ENCODE measurements at regions not wholly inside any gene's neighbourhood (a gene's known extent, or its start where the extent isn't known, plus 50 kb on each side); places are given as distances from the start of the nearest gene placed in this dataset.

DNA sequence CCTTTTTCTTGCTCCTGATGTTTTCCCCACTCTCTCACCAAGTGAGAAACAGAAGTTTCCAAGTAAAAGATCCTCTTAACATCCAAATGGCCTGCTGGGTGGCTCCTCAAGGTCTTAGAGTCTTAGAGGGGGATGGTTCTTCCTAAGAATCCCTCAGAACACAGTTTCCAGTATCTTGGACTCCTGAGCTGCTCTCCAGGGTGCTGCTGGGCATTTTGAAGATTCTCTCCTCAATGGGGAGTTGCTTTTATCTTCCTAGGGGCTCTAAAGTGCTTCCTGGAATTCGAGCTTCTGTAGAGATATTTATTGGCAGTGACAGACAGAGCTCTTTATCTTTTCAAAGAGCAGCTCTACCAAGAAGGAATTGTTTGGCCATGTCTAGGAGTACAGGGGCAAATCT is 70.8 kb upstream of the SLC35B3 start:
- WGBS, 2 experiments (ENCODE audit: extremely low coverage in 2 of 2, insufficient read length in 1 of 2) = no CpG with 5 or more reads among the region's 1 CpG
- ATAC-seq (ENCODE audit: low read depth) = no peak
- Histone ChIP-seq H4K8ac (ENCODE audit: low read depth in 2 of 2, low read length in 2 of 2) (no peak overlapping the region), H3K9me1 (ENCODE audit: insufficient read depth, low read length) (no peaks in the 10 kb centered on the region), H2BK120ac (ENCODE audit: low read depth, low read length) (no peak overlapping the region), H3K23ac (ENCODE audit: low read depth, low read length) (no peak overlapping the region), H2AK5ac (ENCODE audit: low read depth, low read length) (no peak overlapping the region), H2AK9ac (replicated peaks; ENCODE audit: low read depth, low read length, poor library complexity) (no peak overlapping the region), H3K27me3 (ENCODE audit: control insufficient read depth, insufficient read depth, low read length) (no peaks in the 10 kb centered on the region), H2BK15ac (ENCODE audit: low read depth, low read length) (no peak overlapping the region), H3K4ac (ENCODE audit: low read depth, low read length) (no peak overlapping the region), H3K9ac (ENCODE audit: low read depth, low read length) (no peak overlapping the region), H4K5ac (ENCODE audit: low read depth, low read length) (no peak overlapping the region), H3K79me1 (ENCODE audit: low read depth in 1 of 2, low read length in 2 of 2) (no peaks in the 10 kb centered on the region), H3K36me3 (ENCODE audit: control insufficient read depth, insufficient read depth, low read length) (no peaks in the 10 kb centered on the region), H4K91ac (ENCODE audit: insufficient read depth, low read depth, low read length) (no peak overlapping the region), H3K9me3 (ENCODE audit: control insufficient read depth, insufficient read depth, low read length) (peaks cover 8% of the 10 kb centered on the region), H2BK20ac (ENCODE audit: low read depth, low read length) (no peak overlapping the region), H3K18ac (ENCODE audit: low read depth, low read length) (no peak overlapping the region), H3K56ac (ENCODE audit: extremely low read depth, insufficient read depth, low read length) (no peak overlapping the region), H3K4me2 (ENCODE audit: low read depth, low read length) (no peak overlapping the region), H3K4me1 (ENCODE audit: control insufficient read depth, insufficient read depth, low read length) (no peaks in the 10 kb centered on the region), H2BK5ac (ENCODE audit: low read depth, low read length, poor library complexity, severe bottlenecking) (no peak overlapping the region), H3K14ac (replicated peaks; ENCODE audit: low read depth, low read length) (no peak overlapping the region), H2AFZ (replicated peaks; ENCODE audit: low read length, poor library complexity) (no peak overlapping the region), H3K27ac (ENCODE audit: insufficient read depth, low read length) (no peak overlapping the region), H3K4me3 (ENCODE audit: insufficient read depth, low read depth, low read length) (no peak overlapping the region), H4K20me1 (ENCODE audit: insufficient read depth, low read length) (no peaks in the 10 kb centered on the region)
- CTCF ChIA-PET = no interaction called here
- no peak for TF ChIP-seq SMC3 (IDR thresholded peaks at IDR 0.05; ENCODE audit: low read depth, low read length)
- no peak for TF ChIP-seq BHLHE40 (IDR thresholded peaks at IDR 0.05; ENCODE audit: low read depth, low read length)
- no peak for TF ChIP-seq RCOR1 (IDR thresholded peaks at IDR 0.05; ENCODE audit: insufficient replicate concordance, low read length)
- TF ChIP-seq MAZ (IDR thresholded peaks at IDR 0.05; ENCODE audit: borderline replicate concordance, low read depth, low read length) = no peak
- no peak for TF ChIP-seq RAD21 (IDR thresholded peaks at IDR 0.05; ENCODE audit: low read length)
- TF ChIP-seq CHD1 (IDR thresholded peaks at IDR 0.05; ENCODE audit: low read depth, low read length) = no peak
- TF ChIP-seq ELK1 (IDR thresholded peaks at IDR 0.05; ENCODE audit: borderline replicate concordance, low read depth, low read length) = no peak
- no peak for TF ChIP-seq NFE2L2 (IDR thresholded peaks at IDR 0.05; ENCODE audit: low read depth, low read length)
- TF ChIP-seq CTCF (conservative IDR thresholded peaks at IDR 0.05; ENCODE audit: low read depth, low read length) = no peak
- TF ChIP-seq MXI1 (IDR thresholded peaks at IDR 0.05; ENCODE audit: borderline replicate concordance, low read depth, low read length) = no peak
- TF ChIP-seq CEBPB (IDR thresholded peaks at IDR 0.05; ENCODE audit: low read depth, low read length) = no peak
- TF ChIP-seq POLR2A (IDR thresholded peaks at IDR 0.05; ENCODE audit: low read depth, low read length) = no peak
- TF ChIP-seq FOS (IDR thresholded peaks at IDR 0.05; ENCODE audit: low read depth, low read length) = no peak
- dilution Hi-C loops (cut with HindIII; ENCODE audit: low sequenced_read_pairs, unreplicated experiment) = no loop called here
- BruUV-seq (replicated peaks) = no TSS peak
- POLR2A ChIA-PET (ENCODE audit: unreplicated experiment) = no interaction called here
- no peak for DNase-seq
- in situ Hi-C loops (cut with MboI; ENCODE audit: low sequenced_read_pairs) = no loop called here
- intact Hi-C loops (cut with micrococcal nuclease) = no loop called here
